HEK293 (cell line): ENCODE measurements at regions not wholly inside any gene's neighbourhood (a gene's known extent, or its start where the extent isn't known, plus 50 kb on each side); places are given as distances from the start of the nearest gene placed in this dataset.
A peak's percentile ranks its signal among the peaks of the same experiment; 100 is the strongest.
"Not testable (repeated sequence)": the region's sequence is repeated elsewhere in the genome, so short reads cannot be mapped to it uniquely, and the experiment has no call there.

Experiments used
- CTCF ChIA-PET: fragments of 350-600 bp; formaldehyde crosslinking; extraction: SDS; loops from one replicate; lab custom pipeline; 2021; ENCODE audit warnings: antibody characterized with exemption; lab: Yijun Ruan, JAX
- POLR2A ChIA-PET: fragments of 300-600 bp; formaldehyde crosslinking; extraction: SDS; loops from one replicate; lab custom pipeline; 2020; ENCODE audit warnings: antibody characterized with exemption, inconsistent platforms; lab: Yijun Ruan, JAX
- H3K27ac ChIP-seq: fragments of 200-500 bp; sonication (Bioruptor generic); 2 replicates; pipeline ENCODE4 v1.5.1; 2014; ENCODE audit warnings: low read depth, low read length, control low read depth, inconsistent platforms; ENCODE audit errors: extremely low read depth
- H3K36me3 ChIP-seq, 2 experiments: fragments of 200-500 bp in 1 of 2; sonication (Bioruptor generic) in 1 of 2; 1 replicate in 1 of 2; 2 replicates in 1 of 2; pipeline ENCODE4 v1.5.1; 2014 to 2017; ENCODE audit warnings: inconsistent platforms in 2 of 2, low read length in 2 of 2; ENCODE audit not compliant: control insufficient read depth in 2 of 2, insufficient read depth in 1 of 2
- H3K4me1 ChIP-seq: fragments of 200-500 bp; sonication (Bioruptor generic); 2 replicates; pipeline ENCODE4 v1.5.1; 2014; ENCODE audit warnings: mild to moderate bottlenecking, low read length, inconsistent platforms; ENCODE audit not compliant: control insufficient read depth, insufficient read depth
- H3K4me3 ChIP-seq: 2 replicates; pipeline ENCODE4 v1.5.1; 2011; ENCODE audit warnings: low read depth, mild to moderate bottlenecking, control low read depth, low read length, moderate library complexity
- H3K9me3 ChIP-seq: fragments of 200-500 bp; sonication (Bioruptor generic); 2 replicates; pipeline ENCODE4 v1.5.1; 2014; ENCODE audit warnings: low read depth, low read length, inconsistent platforms; ENCODE audit not compliant: control insufficient read depth, insufficient read depth
- BCL11B ChIP-seq: fragments of 450-650 bp; formaldehyde crosslinking; IDR thresholded peaks from 2 replicates; pipeline ENCODE4 v1.5.1; 2016; ENCODE audit warnings: low read depth, missing biosample characterization, missing genetic modification characterization
- GLIS1 ChIP-seq: fragments of 450-650 bp; formaldehyde crosslinking; IDR thresholded peaks from 2 replicates; pipeline ENCODE4 v1.5.1; 2016; ENCODE audit warnings: missing biosample characterization, missing genetic modification characterization
- HOXA7 ChIP-seq: sonication (generic); formaldehyde crosslinking; IDR thresholded peaks from 2 replicates; pipeline ENCODE4 v1.8.1; 2022; ENCODE audit warnings: missing genetic modification reagents, borderline replicate concordance
- KLF7 ChIP-seq: fragments of 450-650 bp; formaldehyde crosslinking; IDR thresholded peaks from 2 replicates; pipeline ENCODE4 v1.5.1; 2016; ENCODE audit warnings: missing biosample characterization, missing genetic modification characterization, borderline replicate concordance
- SCRT2 ChIP-seq: fragments of 450-650 bp; formaldehyde crosslinking; IDR thresholded peaks from 2 replicates; pipeline ENCODE4 v1.5.1; 2016; ENCODE audit warnings: missing biosample characterization, missing genetic modification characterization
- SETDB1 ChIP-seq: IDR thresholded peaks from one replicate; pipeline ENCODE4 v1.6.1; 2017; ENCODE audit warnings: mild to moderate bottlenecking, low read length, moderate library complexity, mixed read lengths; ENCODE audit not compliant: insufficient read length
- ZBTB8A ChIP-seq: fragments of 450-650 bp; formaldehyde crosslinking; IDR thresholded peaks from 2 replicates; pipeline ENCODE4 v1.5.1; 2016; ENCODE audit warnings: missing biosample characterization, missing genetic modification characterization
- ZFHX2 ChIP-seq: fragments of 450-650 bp; formaldehyde crosslinking; conservative IDR thresholded peaks from 2 replicates; pipeline ENCODE4 v1.5.1; 2016; ENCODE audit warnings: missing biosample characterization, missing genetic modification characterization
- ZNF133 ChIP-seq: fragments of 450-650 bp; formaldehyde crosslinking; IDR thresholded peaks from 2 replicates; pipeline ENCODE4 v1.5.1; 2016; ENCODE audit warnings: missing biosample characterization, missing genetic modification characterization
- ZNF311 ChIP-seq: fragments of 450-650 bp; formaldehyde crosslinking; IDR thresholded peaks from 2 replicates; pipeline ENCODE4 v1.5.1; 2017; ENCODE audit warnings: missing biosample characterization, missing genetic modification characterization, borderline replicate concordance
- ZNF335 ChIP-seq: fragments of 450-650 bp; formaldehyde crosslinking; conservative IDR thresholded peaks from 2 replicates; pipeline ENCODE4 v1.5.1; 2016; ENCODE audit warnings: missing biosample characterization, missing genetic modification characterization
- ZNF391 ChIP-seq: fragments of 450-650 bp; formaldehyde crosslinking; IDR thresholded peaks from 2 replicates; pipeline ENCODE4 v1.5.1; 2016; ENCODE audit warnings: low read depth, missing biosample characterization, missing genetic modification characterization, borderline replicate concordance
- ZNF558 ChIP-seq: fragments of 450-650 bp; formaldehyde crosslinking; IDR thresholded peaks from 2 replicates; pipeline ENCODE4 v1.5.1; 2016; ENCODE audit warnings: missing biosample characterization, missing genetic modification characterization
- ZNF660 ChIP-seq: fragments of 450-650 bp; IDR thresholded peaks from 2 replicates; pipeline ENCODE4 v1.5.1; 2018; ENCODE audit warnings: missing biosample characterization, mild to moderate bottlenecking, missing genetic modification characterization
- ZNF747 ChIP-seq: fragments of 450-650 bp; formaldehyde crosslinking; IDR thresholded peaks from 2 replicates; pipeline ENCODE4 v1.5.1; 2016; ENCODE audit warnings: missing biosample characterization, missing genetic modification characterization
- ZNF768 ChIP-seq: fragments of 450-650 bp; formaldehyde crosslinking; IDR thresholded peaks from 2 replicates; pipeline ENCODE4 v1.5.1; 2018; ENCODE audit warnings: missing biosample characterization, mild to moderate bottlenecking, missing genetic modification characterization
- TF ChIP-seq, protein P1 (sequence below): fragments of 450-650 bp; IDR thresholded peaks from 2 replicates; pipeline ENCODE4 v1.5.1; 2018; ENCODE audit warnings: missing biosample characterization, missing genetic modification characterization

DNA sequence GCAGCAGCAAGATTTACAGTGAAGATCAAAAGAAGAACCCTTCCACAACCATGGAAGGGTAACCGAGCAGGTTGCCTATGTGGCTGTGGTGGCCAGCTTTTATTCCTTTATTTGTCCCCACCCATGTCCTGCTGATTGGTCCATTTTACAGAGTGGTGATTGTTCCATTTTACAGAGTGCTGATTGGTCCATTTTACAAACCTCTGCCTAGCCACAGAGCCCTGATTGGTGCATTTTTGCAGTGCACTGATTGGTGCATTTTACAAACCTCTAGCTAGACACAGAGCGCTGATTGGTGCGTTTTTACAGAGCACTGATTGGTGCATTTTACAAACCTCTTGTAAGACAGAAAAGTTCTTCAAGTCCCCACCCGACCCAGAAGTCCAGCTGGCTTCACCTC lies 75.8 kb upstream of the MSX2 start:
- H3K4me1 ChIP-seq, H3K9me3 ChIP-seq, H3K27ac ChIP-seq, H3K36me3 ChIP-seq, H3K4me3 ChIP-seq, POLR2A ChIA-PET: not testable (repeated sequence)
- peak; percentile 50 for TF ChIP-seq SETDB1
- CTCF ChIA-PET: interaction anchor here (1.6 kb wide), 1 partner anchor 229 kb away, joined by 3 read pairs; no protein-coding TSS in a partner anchor

DNA sequence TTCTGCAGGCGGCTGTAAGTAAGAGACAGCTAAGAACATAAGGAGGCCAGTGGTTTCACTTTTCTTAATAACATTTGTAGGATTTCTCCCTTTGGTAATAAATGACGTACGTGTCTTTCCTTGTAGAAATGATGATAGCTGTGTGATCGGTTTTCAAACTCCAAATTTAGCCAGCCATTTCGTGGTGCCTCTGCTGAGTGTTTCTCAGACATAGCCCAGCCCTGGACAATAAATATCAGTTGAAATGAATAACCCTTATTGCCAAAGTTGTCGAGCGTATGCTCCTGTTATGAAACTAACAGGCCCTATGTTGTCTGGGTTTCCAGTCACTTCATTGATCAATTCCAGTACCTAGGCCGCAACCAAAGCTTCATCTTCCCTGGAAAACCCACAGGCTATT lies 75.0 kb upstream of the MSX2 start:
- CTCF ChIA-PET: interaction anchor here (0.6 to 1.6 kb wide), 2 partner anchors 230 to 299 kb away, joined by 3 to 4 read pairs; no protein-coding TSS in a partner anchor
- POLR2A ChIA-PET: no interaction called here

DNA sequence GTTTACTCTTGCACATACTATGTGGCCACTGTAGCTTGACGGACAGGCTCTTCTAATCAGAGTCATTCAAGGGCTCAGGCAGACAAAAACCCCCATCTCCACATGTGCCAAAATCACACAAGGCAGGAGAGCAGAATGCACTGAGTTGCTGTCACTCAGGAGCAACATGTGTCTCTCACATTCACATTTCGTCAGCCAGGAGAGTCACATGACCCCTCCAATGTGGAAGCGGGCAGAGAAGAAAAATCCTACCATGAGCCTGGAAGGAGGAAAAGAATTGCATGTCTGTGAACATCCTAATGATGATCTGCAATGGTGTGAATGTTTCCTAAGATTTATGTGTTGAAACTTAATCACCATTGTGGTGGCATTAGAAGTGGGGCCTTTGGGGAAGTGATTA lies 69.9 kb upstream of the MSX2 start:
- ChIA-PET CTCF (no interaction called here), POLR2A (no interaction called here)
- H3K27ac ChIP-seq: no peak overlapping the region
- H3K36me3 ChIP-seq: no peaks in the 10 kb centered on the region
- no peaks in the 10 kb centered on the region for H3K9me3 ChIP-seq
- H3K4me1 ChIP-seq: no peaks in the 10 kb centered on the region
- H3K4me3 ChIP-seq: no peak overlapping the region
- TF ChIP-seq ZNF660 (tag by site-specific recombination) (no peak), SCRT2 (tag by site-specific recombination) (peak; percentile 66; the same call in 1 of the 2 replicates), ZNF747 (tag by site-specific recombination) (no peak), HOXA7 (CRISPR knock-in tag) (no peak), ZNF311 (no peak)

More for the DNA sequence above, 75.0 kb upstream of the MSX2 start:
- no peak overlapping the region for H3K4me3 ChIP-seq
- no peaks in the 10 kb centered on the region for H3K4me1 ChIP-seq
- no peaks in the 10 kb centered on the region for H3K9me3 ChIP-seq
- H3K27ac ChIP-seq: no peak overlapping the region
- TF ChIP-seq SCRT2 (tag by site-specific recombination): no peak
- no peak for TF ChIP-seq KLF7 (tag by site-specific recombination)
- TF ChIP-seq BCL11B (tag by site-specific recombination): no peak
- TF ChIP-seq, protein P1, sequence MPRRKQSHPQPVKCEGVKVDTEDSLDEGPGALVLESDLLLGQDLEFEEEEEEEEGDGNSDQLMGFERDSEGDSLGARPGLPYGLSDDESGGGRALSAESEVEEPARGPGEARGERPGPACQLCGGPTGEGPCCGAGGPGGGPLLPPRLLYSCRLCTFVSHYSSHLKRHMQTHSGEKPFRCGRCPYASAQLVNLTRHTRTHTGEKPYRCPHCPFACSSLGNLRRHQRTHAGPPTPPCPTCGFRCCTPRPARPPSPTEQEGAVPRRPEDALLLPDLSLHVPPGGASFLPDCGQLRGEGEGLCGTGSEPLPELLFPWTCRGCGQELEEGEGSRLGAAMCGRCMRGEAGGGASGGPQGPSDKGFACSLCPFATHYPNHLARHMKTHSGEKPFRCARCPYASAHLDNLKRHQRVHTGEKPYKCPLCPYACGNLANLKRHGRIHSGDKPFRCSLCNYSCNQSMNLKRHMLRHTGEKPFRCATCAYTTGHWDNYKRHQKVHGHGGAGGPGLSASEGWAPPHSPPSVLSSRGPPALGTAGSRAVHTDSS: no peak
- no peaks in the 10 kb centered on the region for H3K36me3 ChIP-seq

DNA sequence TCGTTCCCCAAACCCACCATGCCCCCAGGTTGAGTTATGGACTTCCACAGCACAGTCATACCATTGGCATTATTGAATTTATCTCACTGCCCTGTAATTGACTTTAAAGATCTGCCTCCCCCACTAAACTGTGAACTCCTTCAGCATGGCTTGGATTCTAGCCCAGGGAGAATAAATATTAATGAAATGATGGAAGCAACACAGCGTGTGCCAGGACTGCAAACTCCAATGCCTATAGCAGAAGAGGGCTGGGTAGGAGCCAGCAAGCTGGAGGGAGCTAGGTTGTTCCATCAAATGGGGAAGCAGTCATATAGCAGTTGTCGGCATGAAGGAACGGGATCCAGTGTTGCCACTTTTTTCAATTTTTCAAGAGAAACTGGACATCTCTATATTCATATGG lies 69.0 kb upstream of the MSX2 start:
- ChIA-PET POLR2A (no interaction called here), CTCF (no interaction called here)
- Histone ChIP-seq H3K27ac (no peak overlapping the region), H3K36me3 (no peaks in the 10 kb centered on the region), H3K4me3 (no peak overlapping the region), H3K9me3 (no peaks in the 10 kb centered on the region), H3K4me1 (no peaks in the 10 kb centered on the region)
- TF ChIP-seq GLIS1 (no peak), ZFHX2 (tag by site-specific recombination) (no peak), ZNF133 (tag by site-specific recombination) (no peak), ZNF660 (tag by site-specific recombination) (no peak), ZNF391 (tag by site-specific recombination) (no peak), ZNF558 (tag by site-specific recombination) (no peak), ZNF768 (no peak), ZNF335 (tag by site-specific recombination) (no peak), ZBTB8A (no peak)
